Suprapubic skin (tissue), 4 donors: ENCODE measurements at regions not wholly inside any gene's neighbourhood (a gene's known extent, or its start where the extent isn't known, plus 50 kb on each side); places are given as distances from the start of the nearest gene placed in this dataset.

ENCODE experiments used
- DNase-seq, 2 donors: peaks; one replicate each; pipeline ENCODE4 v3.0.0-alpha.2; 2019; ENCODE audit warnings: low spot score in 2 of 2
- H3K27ac ChIP-seq: fragments of 200-600 bp; sonication (generic); one replicate; pipeline ENCODE4 v1.5.1; 2019
- H3K27me3 ChIP-seq: fragments of 200-600 bp; sonication (generic); one replicate; pipeline ENCODE4 v1.5.1; 2019
- H3K36me3 ChIP-seq: fragments of 200-600 bp; sonication (generic); one replicate; pipeline ENCODE4 v1.5.1; 2019
- H3K4me1 ChIP-seq: fragments of 200-600 bp; sonication (generic); one replicate; pipeline ENCODE4 v1.5.1; 2019
- H3K4me3 ChIP-seq: fragments of 200-600 bp; sonication (generic); one replicate; pipeline ENCODE4 v1.5.1; 2019; ENCODE audit warnings: mild to moderate bottlenecking
- H3K9me3 ChIP-seq: fragments of 200-600 bp; sonication (generic); one replicate; pipeline ENCODE4 v1.5.1; 2019
- CTCF ChIP-seq, 2 donors: fragments of 200-600 bp in 1 of 2; fragments of 450-650 bp in 1 of 2; sonication (generic) in 1 of 2; IDR thresholded peaks; one replicate each; pipeline ENCODE4 v1.5.1; 2016 to 2019; ENCODE audit warnings: antibody characterized with exemption in 2 of 2, mild to moderate bottlenecking in 1 of 2, moderate library complexity in 1 of 2
- EP300 ChIP-seq: sonication (generic); formaldehyde crosslinking; IDR thresholded peaks from one replicate; pipeline ENCODE4 v1.6.1; 2017; ENCODE audit warnings: antibody characterized with exemption
- POLR2A ChIP-seq, 2 donors: fragments of 450-650 bp; IDR thresholded peaks; one replicate each; pipeline ENCODE4 v1.6.1; 2017; ENCODE audit warnings: antibody characterized with exemption in 2 of 2, mild to moderate bottlenecking in 2 of 2, moderate library complexity in 2 of 2
- POLR2AphosphoS5 ChIP-seq, 3 donors: sonication (generic); formaldehyde crosslinking; IDR thresholded peaks; one replicate each; pipeline ENCODE4 v1.6.1; 2017; ENCODE audit warnings: antibody characterized with exemption in 3 of 3
- WGBS: methylation state at CpG from one replicate; pipeline ENCODE4 v1.1.5; 2018; 5-methylcytosine and 5-hydroxymethylcytosine counted together

- Histone ChIP-seq H3K4me3 (no peak overlapping the region), H3K36me3 (no peaks in the 10 kb centered on the region), H3K4me1 (no peaks in the 10 kb centered on the region), H3K9me3 (no peaks in the 10 kb centered on the region), H3K27ac (no peak overlapping the region), H3K27me3 (no peaks in the 10 kb centered on the region)
- no peak for TF ChIP-seq CTCF (IDR thresholded peaks at IDR 0.05)
- TF ChIP-seq EP300: no peak
- no peak for TF ChIP-seq POLR2A (IDR thresholded peaks at IDR 0.05)
- no peak for TF ChIP-seq POLR2AphosphoS5 (IDR thresholded peaks at IDR 0.05)
- DNase-seq: no peak
These were observed 323.3 kb downstream of the MAN2A1 start for GRCh38 chr5:110013017-110013416.

GRCh38 chr5:110017854-110018253, 328.1 kb downstream of the MAN2A1 start:
- 87% methylated on average over 2 of the region's 2 CpGs for WGBS
- Histone ChIP-seq H3K9me3 (no peaks in the 10 kb centered on the region), H3K4me1 (no peaks in the 10 kb centered on the region), H3K36me3 (no peaks in the 10 kb centered on the region), H3K27me3 (no peaks in the 10 kb centered on the region), H3K27ac (no peak overlapping the region), H3K4me3 (no peak overlapping the region)
- no peak for TF ChIP-seq POLR2A (IDR thresholded peaks at IDR 0.05)
- TF ChIP-seq POLR2AphosphoS5 (IDR thresholded peaks at IDR 0.05): no peak
- TF ChIP-seq CTCF (IDR thresholded peaks at IDR 0.05): no peak
- no peak for TF ChIP-seq EP300
- no peak for DNase-seq

- DNase-seq: no peak
- no peak overlapping the region for H3K4me3 ChIP-seq
- H3K27ac ChIP-seq: no peak overlapping the region
- WGBS: 81% methylated on average over 5 of the region's 5 CpGs
- no peak for TF ChIP-seq POLR2A (IDR thresholded peaks at IDR 0.05)
- TF ChIP-seq EP300: no peak
- no peak for TF ChIP-seq CTCF (IDR thresholded peaks at IDR 0.05)
- H3K27me3 ChIP-seq: no peaks in the 10 kb centered on the region
- H3K9me3 ChIP-seq: no peaks in the 10 kb centered on the region
- H3K36me3 ChIP-seq: no peaks in the 10 kb centered on the region
- no peaks in the 10 kb centered on the region for H3K4me1 ChIP-seq
These were observed 328.8 kb downstream of the MAN2A1 start for GRCh38 chr5:110018509-110018908.

- no peaks in the 10 kb centered on the region for H3K27me3 ChIP-seq
- DNase-seq: no peak
- H3K9me3 ChIP-seq: no peaks in the 10 kb centered on the region
- H3K4me3 ChIP-seq: no peak overlapping the region
- H3K4me1 ChIP-seq: no peaks in the 10 kb centered on the region
- no peaks in the 10 kb centered on the region for H3K36me3 ChIP-seq
- TF ChIP-seq POLR2AphosphoS5 (IDR thresholded peaks at IDR 0.05) (no peak), CTCF (IDR thresholded peaks at IDR 0.05) (no peak), POLR2A (IDR thresholded peaks at IDR 0.05) (no peak), EP300 (no peak)
- H3K27ac ChIP-seq: no peak overlapping the region
- WGBS: 93% methylated on average over 6 of the region's 6 CpGs
These were observed 329.4 kb downstream of the MAN2A1 start for GRCh38 chr5:110019119-110019518.

- no peak for TF ChIP-seq POLR2A (IDR thresholded peaks at IDR 0.05)
- no peak for TF ChIP-seq EP300
- no peak for TF ChIP-seq POLR2AphosphoS5 (IDR thresholded peaks at IDR 0.05)
- no peak for TF ChIP-seq CTCF (IDR thresholded peaks at IDR 0.05)
- H3K4me1 ChIP-seq: no peaks in the 10 kb centered on the region
- H3K27me3 ChIP-seq: no peaks in the 10 kb centered on the region
- no peaks in the 10 kb centered on the region for H3K9me3 ChIP-seq
- no peak overlapping the region for H3K4me3 ChIP-seq
- WGBS: 95% methylated on average over 4 of the region's 4 CpGs
- no peaks in the 10 kb centered on the region for H3K36me3 ChIP-seq
- no peak for DNase-seq
- H3K27ac ChIP-seq: no peak overlapping the region
These were observed 330.1 kb downstream of the MAN2A1 start for GRCh38 chr5:110019780-110020179.
